LHCN-M2 (cell line): ENCODE measurements at regions not wholly inside any gene's neighbourhood (a gene's known extent, or its start where the extent isn't known, plus 50 kb on each side); places are given as distances from the start of the nearest gene placed in this dataset.
A peak's percentile ranks its signal among the peaks of the same experiment; 100 is the strongest.

Experiments
- DNase-seq: peaks from one replicate; pipeline ENCODE4 v3.0.0-alpha.2; 2012; ENCODE audit warnings: low read depth

DNA sequence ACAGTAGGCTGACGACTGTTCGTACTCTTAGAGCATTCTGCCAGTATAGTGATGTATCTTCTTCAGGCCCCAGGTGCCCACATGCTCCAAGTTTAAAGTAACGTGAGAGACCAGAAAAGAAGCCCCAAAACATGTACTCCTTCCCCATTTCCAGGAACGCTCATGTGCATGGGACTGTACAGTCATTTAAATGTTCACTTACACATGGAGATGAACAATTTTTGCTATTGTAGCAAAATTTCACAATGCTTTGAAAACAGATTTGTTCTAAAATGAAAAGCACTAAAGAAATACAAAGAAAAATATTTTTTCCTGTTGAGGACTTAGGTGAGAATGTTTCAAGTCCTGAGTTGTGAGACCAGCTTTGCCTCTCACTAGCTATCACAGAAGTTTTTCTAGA lies 269.3 kb upstream of the PRDM1 start:
- DNase-seq: no peak

- DNase-seq: no peak
Measured at GRCh38 chr6:105815661-105816555, 270.2 kb upstream of the PRDM1 start.

- DNase-seq: no peak
Measured at GRCh38 chr6:105814745-105815536, 271.2 kb upstream of the PRDM1 start.

GRCh38 chr6:105810922-105811482 lies 275.1 kb upstream of the PRDM1 start:
- no peak for DNase-seq

DNA sequence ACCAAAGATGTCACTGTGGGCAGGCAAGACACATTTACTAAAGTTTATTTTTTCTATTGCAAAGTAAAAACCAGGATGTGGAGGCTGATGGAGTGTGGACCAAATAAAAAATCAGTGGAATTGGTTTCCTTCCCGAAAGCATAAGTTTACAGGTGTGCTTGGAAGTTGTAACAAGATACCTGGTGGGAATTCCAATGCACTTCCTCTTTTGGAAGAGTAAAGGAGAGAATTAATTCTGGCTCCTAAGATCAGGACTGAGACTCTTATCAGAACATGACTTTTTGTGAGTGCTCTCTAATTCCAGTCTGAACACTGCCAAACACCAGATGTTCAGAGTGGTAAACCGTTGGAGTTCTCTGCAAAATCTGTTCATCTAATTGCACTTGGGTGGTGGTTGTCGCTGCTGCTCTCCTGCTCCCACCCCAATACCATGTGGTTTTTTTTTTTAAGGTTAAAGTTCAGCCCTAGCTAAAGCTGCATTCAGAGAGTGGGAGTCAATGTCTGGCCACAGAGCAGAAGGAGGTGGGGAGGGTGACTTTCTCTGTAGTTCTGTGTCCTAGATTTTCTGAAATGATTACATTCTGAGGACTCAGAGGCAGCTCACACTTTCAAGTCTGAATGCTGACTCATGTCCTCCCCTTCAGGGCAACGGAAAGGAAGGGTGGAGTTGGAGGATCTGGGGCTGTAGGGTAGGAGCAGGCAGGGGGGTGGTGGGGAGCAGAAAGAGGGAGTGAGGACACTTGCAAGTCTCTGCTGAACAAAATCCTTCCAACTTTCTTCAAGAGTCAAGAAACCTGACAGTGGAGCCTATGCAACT lies 275.8 kb upstream of the PRDM1 start:
- DNase-seq: peak; percentile 85

DNA sequence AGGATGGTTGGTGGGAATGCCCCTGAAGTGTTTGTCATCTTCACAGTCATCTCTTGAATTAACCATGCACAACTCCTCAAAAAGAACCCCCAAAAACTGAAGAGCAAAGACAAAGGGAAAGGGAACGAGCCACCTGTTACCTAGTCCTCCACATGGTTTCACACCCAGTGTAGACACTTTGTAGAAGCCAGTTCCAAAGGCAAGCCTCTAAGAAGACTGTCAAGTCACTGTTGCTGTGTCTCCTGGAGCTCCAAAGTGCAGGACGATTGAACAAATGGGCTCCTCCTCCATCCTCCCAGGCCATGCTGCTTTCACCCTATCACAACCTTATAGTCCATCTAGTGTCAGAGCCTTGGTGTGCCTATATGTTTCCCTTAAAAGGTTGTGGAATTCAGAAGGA lies 277.6 kb upstream of the PRDM1 start:
- no peak for DNase-seq

DNA sequence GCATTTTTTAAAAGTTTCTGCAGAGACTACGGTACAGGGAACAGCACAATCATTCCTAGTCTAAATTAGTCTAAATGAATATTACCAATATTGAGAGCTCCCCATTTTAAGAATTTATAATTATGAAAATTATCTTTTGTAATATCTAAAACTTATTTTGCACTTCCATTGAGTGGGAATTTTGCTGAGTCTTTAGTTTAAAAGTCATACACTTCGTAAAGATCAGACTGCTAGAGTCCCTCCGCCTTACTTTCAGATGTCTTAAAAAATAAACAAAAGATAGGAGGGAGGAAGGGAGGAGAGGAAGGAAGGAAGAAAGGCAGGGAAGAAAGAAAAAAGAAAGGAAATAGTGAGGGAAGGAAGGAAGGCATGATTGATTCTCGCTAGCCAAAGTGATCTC lies 278.2 kb upstream of the PRDM1 start:
- DNase-seq: no peak

DNA sequence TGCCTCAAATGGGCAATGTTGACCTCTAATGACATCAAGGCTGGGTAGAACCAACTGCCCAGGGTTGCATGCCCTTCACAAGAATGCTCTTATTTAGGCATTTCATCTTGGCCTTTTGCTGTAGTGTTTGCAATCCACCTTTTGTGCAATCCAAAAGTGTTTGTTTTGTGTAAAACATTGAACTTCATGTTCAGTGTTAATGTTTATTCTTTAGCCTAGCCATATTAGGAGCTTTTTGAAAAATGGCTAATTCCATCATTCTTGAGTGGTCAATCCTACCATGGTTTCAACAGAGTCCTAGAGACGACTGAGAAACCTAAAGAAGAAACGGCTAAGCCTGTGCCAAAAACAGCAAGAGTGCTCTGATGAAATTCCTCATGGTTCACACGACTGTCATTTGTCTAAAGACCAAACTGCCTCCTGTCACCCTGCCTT lies 279.6 kb upstream of the PRDM1 start:
- no peak for DNase-seq

- DNase-seq: peak; percentile 69
Measured at GRCh38 chr6:105805501-105806023, 280.6 kb upstream of the PRDM1 start.

GRCh38 chr6:105804424-105804823 lies 281.7 kb upstream of the PRDM1 start:
- DNase-seq: peak; percentile 84

GRCh38 chr6:105804000-105804399 lies 282.1 kb upstream of the PRDM1 start:
- DNase-seq: no peak

GRCh38 chr6:105803442-105803841 lies 282.7 kb upstream of the PRDM1 start:
- DNase-seq: no peak

- no peak for DNase-seq
Measured at GRCh38 chr6:105802703-105803102, 283.4 kb upstream of the PRDM1 start.

DNA sequence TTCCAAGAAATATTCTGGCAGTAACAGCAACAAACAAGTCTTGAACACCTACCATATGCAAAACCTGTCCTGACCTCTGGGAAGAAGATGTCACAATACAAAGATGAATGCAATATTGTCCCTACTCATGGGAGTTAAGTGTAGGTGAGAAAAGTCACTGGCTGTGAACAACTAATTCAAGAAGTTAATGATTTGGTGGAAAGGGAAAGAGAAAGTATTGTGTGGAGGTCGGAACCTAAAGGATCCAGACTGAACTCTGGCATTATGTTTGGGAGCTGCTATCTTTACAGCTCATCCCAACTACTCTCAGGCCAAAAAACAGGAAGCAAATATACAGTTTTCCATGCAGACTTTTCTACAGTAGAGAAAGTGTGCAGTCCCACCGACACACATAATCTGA lies 285.3 kb upstream of the PRDM1 start:
- DNase-seq: no peak

DNA sequence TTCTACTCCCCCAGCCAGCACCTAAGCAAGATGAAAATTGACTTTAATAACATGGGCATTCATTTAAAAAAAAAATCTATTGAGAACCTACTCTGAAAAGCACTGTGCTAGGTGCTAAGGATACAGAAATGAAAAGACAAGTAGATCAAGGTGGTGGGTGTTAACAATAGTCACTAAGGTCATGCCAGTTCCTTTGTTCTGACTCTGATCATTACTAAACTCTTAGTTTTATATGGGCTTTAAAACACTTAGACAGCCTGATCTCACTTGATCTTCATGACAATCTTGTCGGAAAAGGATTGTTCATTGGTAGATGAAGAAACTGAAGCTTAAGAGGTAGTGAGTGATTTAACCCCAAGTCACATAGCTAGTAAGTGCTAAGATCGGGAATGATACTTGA lies 285.7 kb upstream of the PRDM1 start:
- DNase-seq: no peak

- DNase-seq: peak; percentile 58
Measured at GRCh38 chr6:105799056-105799455, 287.1 kb upstream of the PRDM1 start.

GRCh38 chr6:105797983-105798453 lies 288.1 kb upstream of the PRDM1 start:
- peak; percentile 69 for DNase-seq

DNA sequence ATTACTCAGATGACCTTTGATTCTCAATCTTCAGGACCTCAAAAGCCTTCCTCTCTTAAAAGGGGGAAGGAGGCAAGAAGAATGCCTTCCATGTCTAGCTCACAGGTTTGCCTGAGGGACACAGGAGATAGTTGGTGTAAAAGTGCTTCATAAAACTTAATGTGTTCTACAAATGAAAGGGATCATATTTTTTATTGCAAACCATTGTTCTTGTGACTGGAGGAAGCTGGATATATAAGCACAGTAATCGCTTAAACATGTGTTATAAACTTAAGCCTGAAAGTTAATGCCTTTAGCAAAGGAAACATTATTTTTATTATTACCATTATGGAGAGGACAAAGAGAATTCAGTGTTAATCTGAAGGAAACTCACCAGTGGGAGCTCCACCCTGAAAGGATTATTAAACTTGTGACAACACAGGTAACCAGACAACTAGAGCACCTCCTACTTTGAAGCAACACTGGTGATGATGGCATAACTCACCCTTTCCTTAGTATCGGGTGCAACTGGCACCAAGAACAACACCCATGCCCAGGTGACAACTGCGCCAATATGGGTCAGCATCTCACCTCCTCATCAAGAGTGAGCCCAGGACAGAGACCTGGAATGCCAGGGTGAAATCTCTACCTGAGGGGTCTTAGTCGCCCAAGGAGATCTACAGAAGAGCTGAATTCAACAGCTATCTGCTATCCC lies 288.7 kb upstream of the PRDM1 start:
- no peak for DNase-seq

DNA sequence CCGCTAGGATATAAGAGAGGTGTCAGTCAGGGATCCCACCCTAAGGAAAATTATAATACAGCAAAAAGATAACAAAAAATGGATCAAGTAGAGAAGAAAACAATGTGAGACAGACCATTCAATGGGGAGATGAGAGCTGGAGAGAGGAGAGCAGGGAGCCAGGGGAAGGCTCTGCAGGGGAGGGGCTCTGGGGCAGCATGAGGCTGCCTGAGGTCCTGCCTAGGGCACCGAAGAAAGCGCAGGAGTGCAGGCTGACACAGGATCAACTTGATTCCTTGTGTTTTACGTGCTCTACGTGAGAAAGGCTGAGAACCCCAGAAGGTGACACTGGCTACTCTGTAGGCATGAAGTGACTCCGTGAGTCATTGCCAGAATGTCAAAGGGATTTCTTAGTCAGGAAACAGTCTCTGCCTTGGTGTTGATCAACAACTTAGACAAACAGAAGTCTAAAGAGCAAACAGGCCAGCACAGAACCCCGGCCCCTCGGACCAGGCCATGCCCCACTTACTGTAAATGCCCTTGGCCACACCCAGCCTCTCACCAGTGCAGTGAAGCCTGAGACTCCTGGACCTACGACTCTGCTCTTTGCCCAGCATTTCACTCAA lies 290.1 kb upstream of the PRDM1 start:
- no peak for DNase-seq

- DNase-seq: no peak
Measured at GRCh38 chr6:105795366-105795765, 290.8 kb upstream of the PRDM1 start.
